HepG2 (cell line): ENCODE measurements at regions not wholly inside any gene's neighbourhood (a gene's known extent, or its start where the extent isn't known, plus 50 kb on each side); places are given as distances from the start of the nearest gene placed in this dataset.

ENCODE experiments used
- ADNP ChIP-seq: sonication (generic); formaldehyde crosslinking; IDR thresholded peaks from 2 replicates; pipeline ENCODE4 v1.4.0; 2020; ENCODE audit warnings: missing genetic modification reagents
- ATF4 ChIP-seq, 2 experiments: fragments of 450-650 bp in 1 of 2; sonication (generic) in 1 of 2; formaldehyde crosslinking; IDR thresholded peaks; 2 replicates each; pipeline versions ENCODE4 v1.5.0 to v1.8.0; 2020 to 2022; ENCODE audit warnings: mild to moderate bottlenecking in 1 of 2, missing genetic modification reagents in 1 of 2
- HNRNPL ChIP-seq: fragments of 200-400 bp; formaldehyde crosslinking; IDR thresholded peaks from 2 replicates; pipeline ENCODE4 v1.6.1; 2017; ENCODE audit warnings: mild to moderate bottlenecking, low read depth, low read length
- HOXA3 ChIP-seq: sonication (generic); formaldehyde crosslinking; IDR thresholded peaks from 2 replicates; pipeline ENCODE4 v1.5.0; 2020; ENCODE audit warnings: missing genetic modification reagents
- NCOA1 ChIP-seq: sonication (generic); formaldehyde crosslinking; IDR thresholded peaks from 2 replicates; pipeline ENCODE4 v1.9.0; 2021; ENCODE audit warnings: missing genetic modification reagents
- NFYC ChIP-seq: IDR thresholded peaks from 2 replicates; pipeline ENCODE4 v1.6.1; 2016; ENCODE audit warnings: missing genetic modification reagents, missing compliant biosample characterization
- ONECUT2 ChIP-seq: sonication (generic); formaldehyde crosslinking; IDR thresholded peaks from 2 replicates; pipeline ENCODE4 v1.4.0; 2020; ENCODE audit warnings: missing genetic modification reagents
- PAXIP1 ChIP-seq: sonication (generic); formaldehyde crosslinking; conservative IDR thresholded peaks from 2 replicates; pipeline ENCODE4 v1.4.0; 2020; ENCODE audit warnings: mild to moderate bottlenecking, missing genetic modification reagents, moderate library complexity
- PHF5A ChIP-seq: IDR thresholded peaks from one replicate; pipeline ENCODE4 v1.6.1; 2018; ENCODE audit warnings: low read depth, missing genetic modification reagents; ENCODE audit not compliant: unreplicated experiment
- PITX1 ChIP-seq: sonication (generic); formaldehyde crosslinking; IDR thresholded peaks from 2 replicates; pipeline ENCODE4 v1.5.1; 2020; ENCODE audit warnings: mild to moderate bottlenecking, missing genetic modification reagents
- REPIN1 ChIP-seq: sonication (generic); formaldehyde crosslinking; IDR thresholded peaks from 2 replicates; pipeline ENCODE4 v1.8.0; 2022; ENCODE audit warnings: missing genetic modification reagents, low read depth, mild to moderate bottlenecking, borderline replicate concordance
- TFAP4 ChIP-seq: sonication (generic); IDR thresholded peaks from 2 replicates; pipeline ENCODE4 v1.6.1; 2016; ENCODE audit warnings: low read depth, borderline replicate concordance
- ZNF253 ChIP-seq: sonication (generic); formaldehyde crosslinking; IDR thresholded peaks from 2 replicates; pipeline ENCODE4 v1.8.0; 2022; ENCODE audit warnings: mild to moderate bottlenecking, missing genetic modification reagents, borderline replicate concordance
- ZNF331 ChIP-seq: sonication (generic); formaldehyde crosslinking; IDR thresholded peaks from 2 replicates; pipeline ENCODE4 v1.4.0; 2020; ENCODE audit warnings: missing genetic modification reagents
- ZNF570 ChIP-seq: sonication (generic); formaldehyde crosslinking; IDR thresholded peaks from 2 replicates; pipeline ENCODE4 v1.4.0; 2020; ENCODE audit warnings: mild to moderate bottlenecking, missing genetic modification reagents, borderline replicate concordance
- ZNF75D ChIP-seq: sonication (generic); formaldehyde crosslinking; IDR thresholded peaks from 2 replicates; pipeline ENCODE4 v1.8.1; 2023; ENCODE audit warnings: missing genetic modification reagents, mild to moderate bottlenecking, borderline replicate concordance
- ZNF766 ChIP-seq: sonication (generic); formaldehyde crosslinking; IDR thresholded peaks from 2 replicates; pipeline ENCODE4 v1.5.0; 2020; ENCODE audit warnings: missing genetic modification reagents, borderline replicate concordance
- TF ChIP-seq, protein P1 (sequence below), 2 experiments: sonication (generic) in 1 of 2; formaldehyde crosslinking in 1 of 2; IDR thresholded peaks; 2 replicates each; pipeline versions ENCODE4 v1.5.1 to v1.6.1; 2011 to 2020; ENCODE audit warnings: borderline replicate concordance in 1 of 2, low read depth in 1 of 2, low read length in 1 of 2, mild to moderate bottlenecking in 1 of 2, missing genetic modification reagents in 1 of 2, moderate library complexity in 1 of 2
- TF ChIP-seq, protein P2 (sequence below): sonication (generic); formaldehyde crosslinking; IDR thresholded peaks from 2 replicates; pipeline ENCODE4 v1.5.0; 2020; ENCODE audit warnings: mild to moderate bottlenecking, missing genetic modification reagents, borderline replicate concordance

GRCh38 chr22:45101515-45102227, 62.1 kb upstream of the NUP50 start (continued):
- TF ChIP-seq PAXIP1 (CRISPR knock-in tag) (no peak), PHF5A (CRISPR knock-in tag) (no peak), REPIN1 (CRISPR knock-in tag) (no peak), NCOA1 (CRISPR knock-in tag) (no peak), NFYC (CRISPR knock-in tag) (no peak), PITX1 (no peak), ZNF75D (no peak), HNRNPL (no peak), ZNF570 (CRISPR knock-in tag) (no peak), HOXA3 (CRISPR knock-in tag) (no peak), TFAP4 (no peak), ONECUT2 (CRISPR knock-in tag) (no peak), ZNF331 (no peak), ATF4 (CRISPR knock-in tag; IDR thresholded peaks at IDR 0.05) (no peak), ZNF766 (no peak), ZNF253 (CRISPR knock-in tag) (no peak), ADNP (CRISPR knock-in tag) (no peak)
- TF ChIP-seq, protein P1, sequence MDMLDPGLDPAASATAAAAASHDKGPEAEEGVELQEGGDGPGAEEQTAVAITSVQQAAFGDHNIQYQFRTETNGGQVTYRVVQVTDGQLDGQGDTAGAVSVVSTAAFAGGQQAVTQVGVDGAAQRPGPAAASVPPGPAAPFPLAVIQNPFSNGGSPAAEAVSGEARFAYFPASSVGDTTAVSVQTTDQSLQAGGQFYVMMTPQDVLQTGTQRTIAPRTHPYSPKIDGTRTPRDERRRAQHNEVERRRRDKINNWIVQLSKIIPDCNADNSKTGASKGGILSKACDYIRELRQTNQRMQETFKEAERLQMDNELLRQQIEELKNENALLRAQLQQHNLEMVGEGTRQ (IDR thresholded peaks at IDR 0.05; ENCODE audit: low read depth, low read length) = peak; percentile 57
- TF ChIP-seq, protein P1 (CRISPR knock-in tag; IDR thresholded peaks at IDR 0.05; ENCODE audit: borderline replicate concordance) = peak; percentile 62; the same call in 1 of the 2 replicates
- TF ChIP-seq, protein P2, sequence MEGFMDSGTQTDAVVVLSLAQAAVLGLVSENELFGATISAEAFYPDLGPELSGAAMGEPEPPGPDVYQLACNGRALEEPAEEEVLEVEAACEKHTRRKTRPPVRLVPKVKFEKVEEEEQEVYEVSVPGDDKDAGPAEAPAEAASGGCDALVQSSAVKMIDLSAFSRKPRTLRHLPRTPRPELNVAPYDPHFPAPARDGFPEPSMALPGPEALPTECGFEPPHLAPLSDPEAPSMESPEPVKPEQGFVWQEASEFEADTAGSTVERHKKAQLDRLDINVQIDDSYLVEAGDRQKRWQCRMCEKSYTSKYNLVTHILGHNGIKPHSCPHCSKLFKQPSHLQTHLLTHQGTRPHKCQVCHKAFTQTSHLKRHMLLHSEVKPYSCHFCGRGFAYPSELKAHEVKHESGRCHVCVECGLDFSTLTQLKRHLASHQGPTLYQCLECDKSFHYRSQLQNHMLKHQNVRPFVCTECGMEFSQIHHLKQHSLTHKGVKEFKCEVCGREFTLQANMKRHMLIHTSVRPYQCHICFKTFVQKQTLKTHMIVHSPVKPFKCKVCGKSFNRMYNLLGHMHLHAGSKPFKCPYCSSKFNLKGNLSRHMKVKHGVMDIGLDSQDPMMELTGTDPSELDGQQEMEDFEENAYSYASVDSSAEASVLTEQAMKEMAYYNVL (CRISPR knock-in tag) = no peak
